NCI-H2171 treated with DMSO at 0.1 percent for 48 hours (cell line): ENCODE measurements at regions not wholly inside any gene's neighbourhood (a gene's known extent, or its start where the extent isn't known, plus 50 kb on each side); places are given as distances from the start of the nearest gene placed in this dataset.
A peak's percentile ranks its signal among the peaks of the same experiment; 100 is the strongest.
"Not testable (repeated sequence)": the region's sequence is repeated elsewhere in the genome, so short reads cannot be mapped to it uniquely, and the experiment has no call there.

ENCODE experiments used
- DNase-seq: peaks from one replicate; lab custom pipeline; 2025; lab: John Stamatoyannopoulos, UW

- DNase-seq: no peak
Measured at GRCh38 chr9:31103836-31104235, 1280.6 kb upstream of the ACO1 start.

DNA sequence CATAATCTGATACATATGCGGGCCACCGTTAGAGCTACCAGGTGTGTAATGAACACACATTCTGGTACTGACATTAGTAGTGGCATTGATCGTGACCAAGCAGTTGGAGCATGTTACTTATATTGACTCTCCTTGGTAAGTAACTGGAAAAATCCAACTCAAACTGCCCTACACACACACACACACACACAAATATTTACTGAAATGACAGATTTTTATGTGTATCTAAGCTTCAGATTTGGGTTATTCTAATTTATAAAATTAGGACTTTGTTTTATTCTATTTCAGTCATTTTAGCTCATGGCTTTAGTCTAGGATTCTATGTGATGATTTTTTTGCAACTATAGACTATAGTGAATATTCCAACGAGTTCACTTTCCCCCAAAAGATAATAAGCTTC, 1280.2 kb upstream of the ACO1 start:
- no peak for DNase-seq

- no peak for DNase-seq
Measured at GRCh38 chr9:31112491-31112890, 1272.0 kb upstream of the ACO1 start.

DNA sequence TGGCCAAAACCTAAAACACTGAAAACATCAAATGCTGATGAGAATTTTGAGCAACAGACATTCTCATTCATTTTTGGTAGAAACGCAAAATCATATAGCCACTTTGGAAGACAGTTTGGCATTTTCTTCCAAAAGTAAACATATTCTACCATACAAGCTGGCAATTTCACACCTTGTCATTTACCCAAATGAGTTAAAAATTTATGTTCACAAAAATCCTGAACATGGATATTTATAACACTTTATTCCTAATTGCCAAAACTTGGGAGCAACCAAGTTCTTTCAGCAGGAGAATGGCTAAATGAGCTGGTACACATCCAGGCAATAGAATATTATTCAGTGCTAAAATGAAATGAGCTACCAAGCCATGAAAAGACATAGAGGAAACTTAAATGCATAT, 1270.1 kb upstream of the ACO1 start:
- DNase-seq: no peak

GRCh38 chr9:31119890-31120454, 1264.5 kb upstream of the ACO1 start:
- peak; percentile 23 for DNase-seq

- DNase-seq: no peak
Measured at GRCh38 chr9:31124389-31124788, 1260.1 kb upstream of the ACO1 start.

GRCh38 chr9:31135567-31135966, 1248.9 kb upstream of the ACO1 start:
- DNase-seq: no peak

GRCh38 chr9:31136524-31136923, 1247.9 kb upstream of the ACO1 start:
- no peak for DNase-seq

GRCh38 chr9:31137176-31138160, 1247.0 kb upstream of the ACO1 start:
- no peak for DNase-seq

GRCh38 chr9:31140316-31140715, 1244.1 kb upstream of the ACO1 start:
- DNase-seq: peak; percentile 4

GRCh38 chr9:31142456-31142855, 1242.0 kb upstream of the ACO1 start:
- no peak for DNase-seq

- no peak for DNase-seq
Measured at GRCh38 chr9:31144614-31145013, 1239.8 kb upstream of the ACO1 start.

DNA sequence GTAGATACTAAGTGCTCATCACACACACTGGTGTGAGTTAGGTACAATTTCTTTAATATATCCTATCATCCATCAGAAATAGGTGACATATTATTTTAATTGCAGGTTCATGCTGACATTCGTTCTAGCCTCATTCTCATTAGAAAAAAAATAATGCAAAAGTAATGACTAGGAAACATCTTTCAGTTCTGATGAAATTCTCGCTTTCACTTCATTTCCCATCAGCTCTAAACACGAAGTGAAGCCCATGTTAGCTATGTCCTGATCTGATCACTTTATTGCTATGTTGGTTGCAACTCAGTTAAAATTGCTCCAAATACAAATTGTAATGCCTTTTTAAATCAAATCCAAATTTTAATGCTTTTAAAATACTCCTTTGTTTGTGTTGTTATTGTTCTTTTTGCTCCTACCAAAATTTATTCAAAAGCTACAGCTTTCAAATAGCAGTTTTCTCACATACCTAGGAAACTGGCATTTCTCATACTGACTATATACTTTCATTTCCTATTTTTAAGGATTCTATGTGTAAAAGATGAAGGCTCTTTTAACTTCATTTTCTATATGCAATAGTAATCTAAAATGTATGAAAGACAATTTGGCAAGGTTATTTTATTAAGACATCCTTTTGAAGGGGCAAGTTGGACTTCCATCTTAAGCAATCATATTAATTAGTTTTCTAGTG, 1237.8 kb upstream of the ACO1 start:
- DNase-seq: no peak

DNA sequence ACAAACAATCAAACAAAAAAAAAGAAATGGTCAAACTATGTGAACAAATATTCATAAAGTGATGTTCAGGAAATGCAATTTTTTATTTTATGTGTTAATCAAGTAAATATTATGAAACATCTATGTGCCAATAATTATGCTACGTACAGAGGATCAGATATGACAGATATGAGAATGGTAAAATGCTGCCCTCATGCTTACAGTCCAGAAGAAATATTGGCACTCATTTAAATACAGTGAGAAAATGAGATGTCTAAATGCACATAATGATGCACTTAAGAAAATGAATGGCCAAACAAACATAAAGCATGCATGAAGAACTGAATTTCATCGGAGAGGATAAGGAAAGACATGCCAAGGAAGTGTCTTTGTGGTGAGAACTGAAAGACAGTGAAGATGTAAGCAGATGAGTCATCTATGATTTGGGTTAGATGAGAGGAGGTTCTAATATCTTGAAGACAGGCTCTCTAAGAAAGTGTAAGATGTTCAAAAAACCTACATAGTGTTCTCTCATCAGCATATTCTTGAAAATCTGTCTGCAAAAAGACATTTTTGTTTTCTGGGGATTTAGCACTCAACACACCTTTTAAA, 1231.1 kb upstream of the ACO1 start:
- DNase-seq: no peak

GRCh38 chr9:31166516-31166915, 1217.9 kb upstream of the ACO1 start:
- DNase-seq: no peak

GRCh38 chr9:31168161-31168560, 1216.3 kb upstream of the ACO1 start:
- no peak for DNase-seq

GRCh38 chr9:31174681-31175080, 1209.8 kb upstream of the ACO1 start:
- DNase-seq: no peak

GRCh38 chr9:31183866-31184265, 1200.6 kb upstream of the ACO1 start:
- no peak for DNase-seq

GRCh38 chr9:31185831-31186230, 1198.6 kb upstream of the ACO1 start:
- no peak for DNase-seq

- DNase-seq: no peak
Measured at GRCh38 chr9:31188496-31188895, 1195.9 kb upstream of the ACO1 start.

DNA sequence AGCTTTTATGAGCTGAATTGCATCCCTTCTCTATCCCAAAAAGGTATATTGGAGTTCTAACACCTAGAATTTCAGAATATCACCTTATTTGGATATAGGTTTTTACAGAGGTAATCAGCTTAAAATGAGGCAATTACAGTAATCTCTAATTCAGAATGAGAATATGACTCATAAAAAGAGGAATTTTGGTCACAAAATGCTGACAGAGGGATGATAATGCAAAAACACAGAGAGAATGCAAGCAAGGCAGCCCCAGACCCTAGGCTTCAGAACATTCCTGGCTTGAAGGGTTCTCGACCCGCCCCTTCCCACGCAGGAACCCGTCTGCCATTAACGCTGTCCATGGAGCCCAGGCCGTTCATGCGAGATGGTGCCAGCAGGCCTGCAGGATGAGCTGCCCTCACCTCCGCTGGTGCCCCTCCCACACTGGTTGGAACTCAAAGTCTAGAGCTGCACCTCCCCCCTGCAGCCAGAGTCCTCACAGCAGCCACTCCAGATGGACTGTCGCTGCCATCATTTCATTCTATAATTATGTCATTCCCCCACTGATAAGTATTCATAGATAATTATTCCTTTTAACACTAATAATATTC, 1173.4 kb upstream of the ACO1 start:
- DNase-seq: no peak

- DNase-seq: not testable (repeated sequence)
Measured at GRCh38 chr9:31229976-31230375, 1154.5 kb upstream of the ACO1 start.
